ENCODE measurements at regions not wholly inside any gene's neighbourhood (a gene's known extent, or its start where the extent isn't known, plus 50 kb on each side); places are given as distances from the start of the nearest gene placed in this dataset.

DNA sequence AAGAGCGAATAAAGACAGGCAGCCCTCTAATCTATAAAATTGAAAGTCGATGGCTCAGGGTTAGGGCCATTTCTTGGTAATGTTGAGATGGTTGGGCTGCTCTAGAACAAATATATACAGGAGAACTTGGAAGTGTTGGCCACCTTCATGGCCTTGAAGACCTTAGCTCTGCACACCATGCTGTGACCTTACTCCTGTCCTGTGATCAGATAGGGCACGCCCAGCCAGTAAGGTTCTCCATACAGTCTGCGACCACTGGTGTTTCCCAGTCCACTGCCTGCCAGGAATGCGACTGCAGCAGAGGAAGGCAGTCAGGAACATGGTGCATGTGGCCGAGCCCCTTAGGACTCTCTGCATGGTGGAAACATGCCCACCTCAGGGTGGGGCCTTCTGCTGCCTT, 73.2 kb upstream of the PSMA6 start:
- Histone ChIP-seq H3K9ac (ENCODE audit: low read length) (no peak overlapping the region), H3K36me3 (ENCODE audit: insufficient read depth, low read length) (no peaks in the 10 kb centered on the region), H3K4me2 (ENCODE audit: low read length) (no peak overlapping the region), H3F3A (ENCODE audit: insufficient read depth, low read length) (no peaks in the 10 kb centered on the region), H3K27ac (ENCODE audit: low read depth, low read length, poor library complexity, severe bottlenecking) (no peak overlapping the region), H3K4me3 (ENCODE audit: low read depth, low read length, poor library complexity, severe bottlenecking) (no peak overlapping the region), H4K20me1 (ENCODE audit: insufficient read depth, low read length) (no peaks in the 10 kb centered on the region), H3K79me2 (ENCODE audit: insufficient read depth, low read length) (no peaks in the 10 kb centered on the region), H2AFZ (ENCODE audit: low read length) (no peak overlapping the region), H3K9me3 (ENCODE audit: low read length) (no peaks in the 10 kb centered on the region), H3K4me1 (ENCODE audit: insufficient read depth, low read length, severe bottlenecking) (no peaks in the 10 kb centered on the region), H3K9me2 (ENCODE audit: low read depth, low read length) (no peaks in the 10 kb centered on the region), H3K27me3 (ENCODE audit: insufficient read depth, low read length) (no peaks in the 10 kb centered on the region)
- TF ChIP-seq EZH2 (IDR thresholded peaks at IDR 0.05; ENCODE audit: borderline replicate concordance, low read length) (no peak), CTCF (IDR thresholded peaks at IDR 0.05; ENCODE audit: low read length) (no peak)

DNA sequence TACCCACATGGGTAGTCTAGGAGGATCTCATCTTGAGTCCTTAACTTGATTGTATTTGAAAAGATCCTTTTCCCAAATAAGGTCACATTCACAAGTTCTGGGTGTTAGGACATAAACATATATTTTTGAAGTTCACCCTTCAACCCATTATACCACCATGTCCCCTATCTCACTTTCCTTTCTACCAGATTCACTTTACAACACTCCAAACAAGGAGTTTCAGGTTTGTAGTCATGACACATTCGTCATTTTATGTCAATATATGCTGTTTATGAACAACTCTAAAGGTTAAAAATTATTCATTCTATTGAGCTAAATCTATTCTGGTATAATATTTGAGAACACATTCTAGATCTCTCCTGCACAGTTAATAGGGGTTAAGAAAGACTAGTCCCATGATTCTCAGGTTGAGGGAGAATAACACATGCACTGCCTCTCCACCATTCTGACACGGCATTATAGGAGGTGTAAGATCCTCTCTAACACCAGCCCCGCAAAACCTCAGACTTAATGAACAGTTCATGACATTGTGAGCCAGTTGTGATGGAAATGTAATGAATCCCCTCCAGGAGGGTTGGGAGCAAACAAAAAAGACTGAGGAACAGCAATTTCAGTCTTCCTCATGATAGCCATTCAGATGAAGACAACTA, 72.0 kb upstream of the PSMA6 start:
- H3K9ac ChIP-seq (ENCODE audit: low read length) = no peak overlapping the region
- H3K4me3 ChIP-seq (ENCODE audit: low read depth, low read length, poor library complexity, severe bottlenecking) = no peak overlapping the region
- H3K27me3 ChIP-seq (ENCODE audit: insufficient read depth, low read length) = no peaks in the 10 kb centered on the region
- no peaks in the 10 kb centered on the region for H3K9me3 ChIP-seq (ENCODE audit: low read length)
- no peak overlapping the region for H2AFZ ChIP-seq (ENCODE audit: low read length)
- no peak for TF ChIP-seq EZH2 (IDR thresholded peaks at IDR 0.05; ENCODE audit: borderline replicate concordance, low read length)
- TF ChIP-seq CTCF (IDR thresholded peaks at IDR 0.05; ENCODE audit: low read length) = no peak
- no peak overlapping the region for H3K4me2 ChIP-seq (ENCODE audit: low read length)
- H3K79me2 ChIP-seq (ENCODE audit: insufficient read depth, low read length) = no peaks in the 10 kb centered on the region
- no peaks in the 10 kb centered on the region for H3K9me2 ChIP-seq (ENCODE audit: low read depth, low read length)
- no peak overlapping the region for H3K27ac ChIP-seq (ENCODE audit: low read depth, low read length, poor library complexity, severe bottlenecking)
- H3K36me3 ChIP-seq (ENCODE audit: insufficient read depth, low read length) = no peaks in the 10 kb centered on the region
- H3K4me1 ChIP-seq (ENCODE audit: insufficient read depth, low read length, severe bottlenecking) = no peaks in the 10 kb centered on the region
- H4K20me1 ChIP-seq (ENCODE audit: insufficient read depth, low read length) = no peaks in the 10 kb centered on the region
- H3F3A ChIP-seq (ENCODE audit: insufficient read depth, low read length) = no peaks in the 10 kb centered on the region

DNA sequence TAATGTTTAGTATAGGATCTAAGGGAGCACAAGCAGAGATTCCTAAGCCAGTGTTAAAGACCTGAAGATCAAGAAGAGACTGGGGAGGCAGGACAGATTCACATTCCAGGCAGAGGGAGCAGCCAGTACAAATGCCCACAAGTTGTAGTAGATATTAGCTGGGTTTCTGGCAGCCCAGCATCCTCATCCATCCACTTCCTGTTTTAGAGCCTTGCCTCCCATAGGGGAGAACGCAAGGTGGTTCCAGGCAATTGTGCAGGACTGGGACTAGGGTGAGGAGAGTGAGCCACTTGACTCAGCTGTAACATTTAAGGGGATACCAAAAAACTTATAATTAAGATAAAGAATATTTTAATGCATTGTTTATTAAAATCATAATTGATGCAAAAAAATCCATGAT, 71.3 kb upstream of the PSMA6 start:
- Histone ChIP-seq H3K27me3 (ENCODE audit: insufficient read depth, low read length) (no peaks in the 10 kb centered on the region), H3K4me3 (ENCODE audit: low read depth, low read length, poor library complexity, severe bottlenecking) (no peak overlapping the region), H3K9me2 (ENCODE audit: low read depth, low read length) (no peaks in the 10 kb centered on the region), H2AFZ (ENCODE audit: low read length) (no peak overlapping the region), H3K36me3 (ENCODE audit: insufficient read depth, low read length) (no peaks in the 10 kb centered on the region), H3K27ac (ENCODE audit: low read depth, low read length, poor library complexity, severe bottlenecking) (no peak overlapping the region), H3F3A (ENCODE audit: insufficient read depth, low read length) (no peaks in the 10 kb centered on the region), H3K79me2 (ENCODE audit: insufficient read depth, low read length) (no peaks in the 10 kb centered on the region), H3K9ac (ENCODE audit: low read length) (no peak overlapping the region), H3K4me2 (ENCODE audit: low read length) (no peak overlapping the region), H3K4me1 (ENCODE audit: insufficient read depth, low read length, severe bottlenecking) (no peaks in the 10 kb centered on the region), H4K20me1 (ENCODE audit: insufficient read depth, low read length) (no peaks in the 10 kb centered on the region), H3K9me3 (ENCODE audit: low read length) (no peaks in the 10 kb centered on the region)
- no peak for TF ChIP-seq CTCF (IDR thresholded peaks at IDR 0.05; ENCODE audit: low read length)
- no peak for TF ChIP-seq EZH2 (IDR thresholded peaks at IDR 0.05; ENCODE audit: borderline replicate concordance, low read length)

All from OCI-LY1 (cell line).